ENCODE measurements at regions not wholly inside any gene's neighbourhood (a gene's known extent, or its start where the extent isn't known, plus 50 kb on each side); places are given as distances from the start of the nearest gene placed in this dataset.

GRCh38 chr10:64494901-64495300 lies 973.7 kb downstream of the REEP3 start:
- Histone ChIP-seq H3K4me1 (no peaks in the 10 kb centered on the region), H3K36me3 (replicated peaks in 1 of 2; ENCODE audit: insufficient read depth in 1 of 2, low read depth in 2 of 2) (no peaks in the 10 kb centered on the region), H3K4me3 (no peak overlapping the region), H3K27me3 (no peaks in the 10 kb centered on the region), H3K27ac (no peak overlapping the region), H3K9me3 (no peaks in the 10 kb centered on the region)
- ATAC-seq (no peak), DNase-seq (no peak)
- no peak for TF ChIP-seq POLR2A (IDR thresholded peaks at IDR 0.05)
- TF ChIP-seq, protein P1, sequence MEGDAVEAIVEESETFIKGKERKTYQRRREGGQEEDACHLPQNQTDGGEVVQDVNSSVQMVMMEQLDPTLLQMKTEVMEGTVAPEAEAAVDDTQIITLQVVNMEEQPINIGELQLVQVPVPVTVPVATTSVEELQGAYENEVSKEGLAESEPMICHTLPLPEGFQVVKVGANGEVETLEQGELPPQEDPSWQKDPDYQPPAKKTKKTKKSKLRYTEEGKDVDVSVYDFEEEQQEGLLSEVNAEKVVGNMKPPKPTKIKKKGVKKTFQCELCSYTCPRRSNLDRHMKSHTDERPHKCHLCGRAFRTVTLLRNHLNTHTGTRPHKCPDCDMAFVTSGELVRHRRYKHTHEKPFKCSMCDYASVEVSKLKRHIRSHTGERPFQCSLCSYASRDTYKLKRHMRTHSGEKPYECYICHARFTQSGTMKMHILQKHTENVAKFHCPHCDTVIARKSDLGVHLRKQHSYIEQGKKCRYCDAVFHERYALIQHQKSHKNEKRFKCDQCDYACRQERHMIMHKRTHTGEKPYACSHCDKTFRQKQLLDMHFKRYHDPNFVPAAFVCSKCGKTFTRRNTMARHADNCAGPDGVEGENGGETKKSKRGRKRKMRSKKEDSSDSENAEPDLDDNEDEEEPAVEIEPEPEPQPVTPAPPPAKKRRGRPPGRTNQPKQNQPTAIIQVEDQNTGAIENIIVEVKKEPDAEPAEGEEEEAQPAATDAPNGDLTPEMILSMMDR (IDR thresholded peaks at IDR 0.05): no peak
- intact Hi-C loops (cut with DNase I): no loop called here

DNA sequence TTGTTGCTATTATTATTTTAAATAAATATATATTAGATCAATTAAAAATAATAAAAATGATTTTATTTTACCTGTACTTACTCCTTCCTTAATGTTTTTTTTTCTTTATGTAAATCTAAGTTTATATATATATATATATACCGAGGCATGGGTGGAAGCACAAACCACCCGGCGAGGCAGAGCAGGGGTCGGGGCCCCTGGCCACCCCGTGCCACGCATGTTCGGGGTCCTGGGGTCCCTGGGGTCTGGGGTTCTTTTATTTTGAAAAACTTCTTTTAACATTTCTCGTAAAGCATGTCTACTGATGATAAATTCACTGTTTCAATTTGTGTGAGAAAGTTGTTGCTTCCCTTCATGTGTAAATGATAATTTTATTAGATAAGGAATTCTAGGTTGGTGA lies 976.1 kb downstream of the REEP3 start:
- intact Hi-C loops (cut with DNase I): no loop called here
- no peaks in the 10 kb centered on the region for H3K36me3 ChIP-seq (replicated peaks in 1 of 2; ENCODE audit: insufficient read depth in 1 of 2, low read depth in 2 of 2)
- no peak overlapping the region for H3K27ac ChIP-seq
- no peak overlapping the region for H3K4me3 ChIP-seq
- DNase-seq (no peak), ATAC-seq (no peak)
- TF ChIP-seq POLR2A (IDR thresholded peaks at IDR 0.05): no peak
- TF ChIP-seq, protein P1 (IDR thresholded peaks at IDR 0.05): no peak
- H3K9me3 ChIP-seq: no peaks in the 10 kb centered on the region
- no peaks in the 10 kb centered on the region for H3K4me1 ChIP-seq
- no peaks in the 10 kb centered on the region for H3K27me3 ChIP-seq
- 86 to 90% methylated on average over 8 of the region's 8 CpGs for WGBS, 2 donors

DNA sequence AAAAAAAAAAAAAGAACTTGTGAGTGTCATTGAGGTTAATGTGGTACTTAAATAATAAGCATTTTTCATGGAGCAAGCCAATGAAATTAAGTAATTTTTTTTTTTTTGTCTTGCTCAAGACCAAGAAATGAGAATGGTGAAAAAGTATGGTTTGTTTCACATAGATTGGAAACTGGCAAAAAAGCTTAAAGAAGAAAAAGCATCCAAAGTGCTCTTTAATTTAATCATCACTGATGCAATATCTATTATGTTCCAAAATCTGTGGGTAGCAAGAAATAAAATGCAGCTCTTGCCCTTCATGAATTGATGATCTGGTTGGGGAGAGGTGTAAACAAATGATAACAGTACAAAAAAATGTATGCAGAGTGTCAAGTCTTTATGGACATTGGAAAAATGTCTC lies 980.6 kb downstream of the REEP3 start:
- no peak for TF ChIP-seq POLR2A (IDR thresholded peaks at IDR 0.05)
- TF ChIP-seq, protein P1 (IDR thresholded peaks at IDR 0.05): no peak
- no peak overlapping the region for H3K27ac ChIP-seq
- H3K27me3 ChIP-seq: no peaks in the 10 kb centered on the region
- ATAC-seq (no peak), DNase-seq (no peak)
- H3K36me3 ChIP-seq (replicated peaks in 1 of 2; ENCODE audit: insufficient read depth in 1 of 2, low read depth in 2 of 2): no peaks in the 10 kb centered on the region
- intact Hi-C loops (cut with DNase I): no loop called here
- H3K9me3 ChIP-seq: no peaks in the 10 kb centered on the region
- no peak overlapping the region for H3K4me3 ChIP-seq
- H3K4me1 ChIP-seq: no peaks in the 10 kb centered on the region

DNA sequence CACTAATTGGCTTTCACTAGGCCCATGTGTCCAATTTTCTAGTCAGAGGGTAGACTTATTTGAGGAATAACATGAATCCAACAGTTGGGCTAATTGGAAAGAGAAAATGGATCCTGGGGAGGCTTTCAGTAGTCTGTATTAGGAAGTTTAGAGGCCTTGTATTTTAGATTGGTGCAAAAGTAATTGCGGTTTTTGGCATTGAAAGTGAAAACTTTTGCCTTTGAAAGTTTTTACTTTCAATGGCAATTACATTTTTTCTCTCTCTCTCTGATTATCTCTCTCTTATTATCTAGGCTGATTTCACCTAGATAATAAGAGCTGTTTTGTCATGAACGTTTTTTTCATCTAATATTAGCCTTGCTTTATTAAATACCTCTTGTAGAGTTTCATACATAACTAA lies 981.7 kb downstream of the REEP3 start:
- DNase-seq: no peak
- H3K4me1 ChIP-seq: no peaks in the 10 kb centered on the region
- no peaks in the 10 kb centered on the region for H3K36me3 ChIP-seq (replicated peaks in 1 of 2; ENCODE audit: insufficient read depth in 1 of 2, low read depth in 2 of 2)
- WGBS, 2 donors: 58 to 67% methylated on average over 2 of the region's 2 CpGs
- no peaks in the 10 kb centered on the region for H3K9me3 ChIP-seq
- intact Hi-C loops (cut with DNase I): no loop called here
- no peak overlapping the region for H3K4me3 ChIP-seq
- ATAC-seq: no peak
- no peak overlapping the region for H3K27ac ChIP-seq
- no peaks in the 10 kb centered on the region for H3K27me3 ChIP-seq
- TF ChIP-seq POLR2A (IDR thresholded peaks at IDR 0.05): no peak
- TF ChIP-seq, protein P1 (IDR thresholded peaks at IDR 0.05): no peak

DNA sequence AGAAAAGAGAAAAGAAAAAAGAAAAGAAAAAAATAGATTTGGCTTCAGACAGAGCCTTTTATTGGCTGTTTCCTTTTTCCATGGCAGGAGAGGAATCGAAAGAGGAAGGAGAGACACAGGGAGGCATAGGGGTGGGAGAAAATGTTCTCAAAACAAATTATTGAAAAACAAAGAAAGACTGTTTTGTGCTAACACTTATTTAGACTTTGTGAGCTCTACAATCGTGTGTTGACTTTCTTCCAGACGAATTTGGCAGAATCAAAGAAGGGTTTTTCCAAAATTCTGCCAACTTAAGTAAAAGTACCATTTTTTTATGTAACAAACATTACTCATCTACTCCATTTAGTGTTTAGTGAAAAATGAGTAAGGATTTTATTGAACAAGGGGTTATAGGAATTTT lies 982.2 kb downstream of the REEP3 start:
- ATAC-seq (no peak), DNase-seq (no peak)
- TF ChIP-seq, protein P1 (IDR thresholded peaks at IDR 0.05): no peak
- TF ChIP-seq POLR2A (IDR thresholded peaks at IDR 0.05): no peak
- Histone ChIP-seq H3K36me3 (replicated peaks in 1 of 2; ENCODE audit: insufficient read depth in 1 of 2, low read depth in 2 of 2) (no peaks in the 10 kb centered on the region), H3K27me3 (no peaks in the 10 kb centered on the region), H3K27ac (no peak overlapping the region), H3K4me1 (no peaks in the 10 kb centered on the region), H3K4me3 (no peak overlapping the region), H3K9me3 (no peaks in the 10 kb centered on the region)
- intact Hi-C loops (cut with DNase I): no loop called here
- WGBS, 2 donors: 58 to 59% methylated on average over 3 of the region's 3 CpGs

Measured in body of pancreas (tissue), 4 donors.